HG03097 (cell line): ENCODE measurements at regions not wholly inside any gene's neighbourhood (a gene's known extent, or its start where the extent isn't known, plus 50 kb on each side); places are given as distances from the start of the nearest gene placed in this dataset.
"Not testable (repeated sequence)": the region's sequence is repeated elsewhere in the genome, so short reads cannot be mapped to it uniquely, and the experiment has no call there.

Experiments
- ATAC-seq: cut with Tn5 transposase; IDR thresholded peaks from one replicate; pipeline ENCODE4 v1.9.1; 2021; ENCODE audit not compliant: unreplicated experiment, low FRiP score

GRCh38 chr7:10325395-10325794, 648.3 kb upstream of the PHF14 start:
- no peak for ATAC-seq

- no peak for ATAC-seq
Observed at GRCh38 chr7:10343108-10343507, 630.6 kb upstream of the PHF14 start.

- no peak for ATAC-seq
Observed at GRCh38 chr7:10346032-10346431, 627.6 kb upstream of the PHF14 start.

- no peak for ATAC-seq
Observed at GRCh38 chr7:10355816-10356215, 617.9 kb upstream of the PHF14 start.

GRCh38 chr7:10360050-10360449, 613.6 kb upstream of the PHF14 start:
- no peak for ATAC-seq

GRCh38 chr7:10401793-10402192, 571.9 kb upstream of the PHF14 start:
- ATAC-seq: no peak

- no peak for ATAC-seq
Observed at GRCh38 chr7:10412422-10413019, 561.2 kb upstream of the PHF14 start.

GRCh38 chr7:10418985-10419384, 554.7 kb upstream of the PHF14 start:
- no peak for ATAC-seq

GRCh38 chr7:10429031-10429430, 544.6 kb upstream of the PHF14 start:
- ATAC-seq: no peak

- ATAC-seq: no peak
Observed at GRCh38 chr7:10429511-10429910, 544.2 kb upstream of the PHF14 start.

- no peak for ATAC-seq
Observed at GRCh38 chr7:10436302-10436701, 537.4 kb upstream of the PHF14 start.

GRCh38 chr7:10439027-10439426, 534.6 kb upstream of the PHF14 start:
- no peak for ATAC-seq

GRCh38 chr7:10455936-10456335, 517.7 kb upstream of the PHF14 start:
- ATAC-seq: no peak

GRCh38 chr7:10460474-10460873, 513.2 kb upstream of the PHF14 start:
- ATAC-seq: no peak

GRCh38 chr7:10463701-10464100, 510.0 kb upstream of the PHF14 start:
- no peak for ATAC-seq

- ATAC-seq: not testable (repeated sequence)
Observed at GRCh38 chr7:10465536-10465935, 508.1 kb upstream of the PHF14 start.

- ATAC-seq: no peak
Observed at GRCh38 chr7:10468908-10469307, 504.8 kb upstream of the PHF14 start.

GRCh38 chr7:10469476-10469875, 504.2 kb upstream of the PHF14 start:
- ATAC-seq: no peak

GRCh38 chr7:10471280-10472058, 502.2 kb upstream of the PHF14 start:
- no peak for ATAC-seq

GRCh38 chr7:10472115-10472514, 501.6 kb upstream of the PHF14 start:
- ATAC-seq: no peak

- ATAC-seq: no peak
Observed at GRCh38 chr7:10473569-10473968, 500.1 kb upstream of the PHF14 start.

GRCh38 chr7:10474048-10474447, 499.6 kb upstream of the PHF14 start:
- ATAC-seq: no peak
